ENCODE measurements at regions not wholly inside any gene's neighbourhood (a gene's known extent, or its start where the extent isn't known, plus 50 kb on each side); places are given as distances from the start of the nearest gene placed in this dataset.
"Not testable (repeated sequence)": the region's sequence is repeated elsewhere in the genome, so short reads cannot be mapped to it uniquely, and the experiment has no call there.

DNA sequence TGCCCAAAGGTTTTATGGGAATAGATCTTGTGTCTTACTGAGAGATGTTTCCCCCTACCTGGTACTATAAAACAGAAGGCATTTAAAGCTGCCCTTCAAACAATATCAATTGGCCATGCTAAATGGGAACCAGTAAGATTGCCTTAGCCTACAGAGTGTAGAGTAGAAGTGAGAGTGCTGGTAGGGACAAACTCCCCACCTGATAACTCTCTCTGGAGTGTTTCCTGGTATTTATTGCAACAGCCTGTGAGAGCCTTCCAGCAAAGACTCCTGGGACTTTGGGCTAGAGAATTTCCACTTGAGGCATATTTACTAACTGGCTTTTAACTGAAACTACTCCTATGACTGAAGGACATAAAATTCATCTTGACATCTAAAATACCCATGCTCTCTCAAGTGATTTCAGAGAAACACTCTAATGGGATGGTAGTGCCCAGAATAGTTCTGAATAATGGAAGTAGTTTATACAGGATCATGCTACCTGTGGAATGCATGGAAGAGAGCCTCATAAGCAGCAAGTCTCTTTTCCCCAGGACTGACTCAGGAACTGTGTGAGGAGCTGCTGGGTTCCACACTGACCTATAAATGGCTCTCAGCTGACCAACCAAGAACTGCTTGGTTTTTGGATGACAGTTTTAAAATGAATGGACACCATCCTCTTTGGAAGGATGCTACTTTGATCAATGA lies 132.7 kb upstream of the SLITRK5 start:
- H3K27ac ChIP-seq, result no peak overlapping the region
- TF ChIP-seq CTCF (IDR thresholded peaks at IDR 0.05), result no peak
- TF ChIP-seq ZFX (IDR thresholded peaks at IDR 0.05; ENCODE audit: borderline replicate concordance), result no peak

- TF ChIP-seq CTCF (IDR thresholded peaks at IDR 0.05), result no peak
- TF ChIP-seq ZFX (IDR thresholded peaks at IDR 0.05; ENCODE audit: borderline replicate concordance), result no peak
- H3K27ac ChIP-seq, result no peak overlapping the region
Observed at GRCh38 chr13:87553142-87553541, 118.0 kb upstream of the SLITRK5 start.

GRCh38 chr13:87554045-87554444 lies 117.1 kb upstream of the SLITRK5 start:
- no peak overlapping the region for H3K27ac ChIP-seq
- TF ChIP-seq CTCF (IDR thresholded peaks at IDR 0.05), result no peak

GRCh38 chr13:87557788-87558187 lies 113.4 kb upstream of the SLITRK5 start:
- H3K27ac ChIP-seq, result no peak overlapping the region
- TF ChIP-seq ZFX (IDR thresholded peaks at IDR 0.05; ENCODE audit: borderline replicate concordance), result no peak
- no peak for TF ChIP-seq CTCF (IDR thresholded peaks at IDR 0.05)

DNA sequence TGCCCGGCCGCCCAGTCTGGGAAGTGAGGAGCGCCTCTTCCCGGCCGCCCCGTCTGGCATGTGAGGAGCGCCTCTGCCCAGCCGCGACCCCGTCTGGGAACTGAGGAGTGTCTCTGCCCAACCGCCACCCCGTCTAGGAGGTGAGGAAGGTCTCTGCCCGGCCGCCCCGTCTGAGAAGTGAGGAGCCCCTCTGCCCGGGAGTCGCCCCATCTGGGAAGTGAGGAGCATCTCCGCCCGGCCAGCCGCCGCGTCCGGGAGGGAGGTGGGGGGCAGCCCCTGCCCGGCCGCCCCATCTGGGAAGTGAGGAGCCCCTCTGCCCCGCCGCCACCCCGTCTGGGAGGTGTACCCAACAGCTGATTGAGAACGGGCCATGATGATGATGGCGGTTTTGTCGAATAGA lies 109.6 kb upstream of the SLITRK5 start:
- H3K27ac ChIP-seq, result not testable (repeated sequence)

- H3K27ac ChIP-seq, result no peak overlapping the region
- TF ChIP-seq CTCF (IDR thresholded peaks at IDR 0.05) (no peak), ZFX (IDR thresholded peaks at IDR 0.05; ENCODE audit: borderline replicate concordance) (no peak)
Observed at GRCh38 chr13:87570669-87571068, 100.5 kb upstream of the SLITRK5 start.

- TF ChIP-seq CTCF (IDR thresholded peaks at IDR 0.05) (no peak), ZFX (IDR thresholded peaks at IDR 0.05; ENCODE audit: borderline replicate concordance) (no peak)
Observed at GRCh38 chr13:87582399-87582798, 88.8 kb upstream of the SLITRK5 start.

GRCh38 chr13:87590518-87590917 lies 80.7 kb upstream of the SLITRK5 start:
- no peak overlapping the region for H3K27ac ChIP-seq
- TF ChIP-seq CTCF (IDR thresholded peaks at IDR 0.05), result no peak
- no peak for TF ChIP-seq ZFX (IDR thresholded peaks at IDR 0.05; ENCODE audit: borderline replicate concordance)

More at GRCh38 chr13:87582399-87582798, 88.8 kb upstream of the SLITRK5 start:
- no peak overlapping the region for H3K27ac ChIP-seq

DNA sequence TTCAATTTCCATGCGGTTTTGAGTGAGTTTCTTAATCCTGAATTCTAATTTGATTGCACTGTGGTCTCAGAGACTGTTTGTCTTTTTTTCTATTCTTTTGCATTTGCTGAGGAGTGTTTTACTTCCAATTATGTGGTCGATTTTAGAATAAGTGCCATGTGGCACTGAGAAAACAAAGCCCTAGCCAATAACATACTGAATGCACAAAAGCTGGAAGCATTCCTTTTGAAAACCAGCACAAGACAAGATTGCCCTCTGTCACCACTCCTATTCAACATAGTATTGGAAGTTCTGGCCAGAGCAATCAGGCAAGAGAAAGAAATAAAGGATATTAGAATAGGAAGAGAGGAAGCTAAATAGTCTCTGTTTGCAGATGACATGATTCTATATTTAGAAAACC lies 66.7 kb upstream of the SLITRK5 start:
- H3K27ac ChIP-seq, result not testable (repeated sequence)

All from 22Rv1 (cell line).